ENCODE measurements at regions not wholly inside any gene's neighbourhood (a gene's known extent, or its start where the extent isn't known, plus 50 kb on each side); places are given as distances from the start of the nearest gene placed in this dataset.

- ChIA-PET CTCF (no interaction called here), POLR2A (no interaction called here)
- no peaks in the 10 kb centered on the region for H3K27me3 ChIP-seq (ENCODE audit: control insufficient read depth, insufficient read depth, low read length)
- H3K4me3 ChIP-seq (ENCODE audit: low read depth in 2 of 2, low read length in 2 of 2), result no peak overlapping the region
- no TSS peak for BruUV-seq (replicated peaks)
- intact Hi-C loops (cut with micrococcal nuclease; ENCODE audit: unreplicated experiment), result no loop called here
- DNase-seq (ENCODE audit: low read depth, low spot score) (no peak), ATAC-seq (no peak)
- H3K9me3 ChIP-seq (ENCODE audit: control insufficient read depth, insufficient read depth, low read depth, low read length), result no peaks in the 10 kb centered on the region
- no peak overlapping the region for H3K27ac ChIP-seq (ENCODE audit: low read length)
- in situ Hi-C loops (cut with HindIII; ENCODE audit: low pct_unique_long_range_greater_than_20kb, low sequenced_read_pairs), result no loop called here
- no peaks in the 10 kb centered on the region for H3K36me3 ChIP-seq (ENCODE audit: control insufficient read depth, insufficient read depth, low read length)
- TF ChIP-seq SIN3A (IDR thresholded peaks at IDR 0.05; ENCODE audit: borderline replicate concordance, insufficient read depth, low read depth, low read length) (no peak), REST (IDR thresholded peaks at IDR 0.05; ENCODE audit: insufficient read depth in 1 of 2, low read depth in 2 of 2, low read length in 1 of 2) (no peak), POLR2AphosphoS5 (IDR thresholded peaks at IDR 0.05; ENCODE audit: low read depth, low read length) (no peak), TCF7L2 (IDR thresholded peaks at IDR 0.05; ENCODE audit: low read depth, low read length) (no peak), CTCF (IDR thresholded peaks at IDR 0.05) (no peak)
- no peaks in the 10 kb centered on the region for H3K4me1 ChIP-seq (ENCODE audit: control insufficient read depth, insufficient read depth, low read length)
Measured at GRCh38 chr5:6937677-6938076, 224.4 kb downstream of the TENT4A start.

- ChIA-PET POLR2A (no interaction called here), CTCF (no interaction called here)
- intact Hi-C loops (cut with micrococcal nuclease; ENCODE audit: unreplicated experiment) (no loop called here), in situ Hi-C loops (cut with HindIII; ENCODE audit: low pct_unique_long_range_greater_than_20kb, low sequenced_read_pairs) (no loop called here)
- TF ChIP-seq POLR2AphosphoS5 (IDR thresholded peaks at IDR 0.05; ENCODE audit: low read depth, low read length) (no peak), TCF7L2 (IDR thresholded peaks at IDR 0.05; ENCODE audit: low read depth, low read length) (no peak), CTCF (IDR thresholded peaks at IDR 0.05) (no peak), SIN3A (IDR thresholded peaks at IDR 0.05; ENCODE audit: borderline replicate concordance, insufficient read depth, low read depth, low read length) (no peak), REST (IDR thresholded peaks at IDR 0.05; ENCODE audit: insufficient read depth in 1 of 2, low read depth in 2 of 2, low read length in 1 of 2) (no peak)
- Histone ChIP-seq H3K27ac (ENCODE audit: low read length) (no peak overlapping the region), H3K4me1 (ENCODE audit: control insufficient read depth, insufficient read depth, low read length) (no peaks in the 10 kb centered on the region), H3K4me3 (ENCODE audit: low read depth in 2 of 2, low read length in 2 of 2) (no peak overlapping the region), H3K27me3 (ENCODE audit: control insufficient read depth, insufficient read depth, low read length) (no peaks in the 10 kb centered on the region), H3K9me3 (ENCODE audit: control insufficient read depth, insufficient read depth, low read depth, low read length) (no peaks in the 10 kb centered on the region), H3K36me3 (ENCODE audit: control insufficient read depth, insufficient read depth, low read length) (no peaks in the 10 kb centered on the region)
- BruUV-seq (replicated peaks), result no TSS peak
- DNase-seq (ENCODE audit: low read depth, low spot score) (no peak), ATAC-seq (no peak)
Measured at GRCh38 chr5:6941631-6942030, 228.4 kb downstream of the TENT4A start.

Data from Panc1 (cell line).